HG03521 (cell line): ENCODE measurements at regions not wholly inside any gene's neighbourhood (a gene's known extent, or its start where the extent isn't known, plus 50 kb on each side); places are given as distances from the start of the nearest gene placed in this dataset.
A peak's percentile ranks its signal among the peaks of the same experiment; 100 is the strongest.

Source experiments
- ATAC-seq: cut with Tn5 transposase; IDR thresholded peaks from one replicate; pipeline ENCODE4 v1.9.1; 2021; ENCODE audit warnings: mild to moderate bottlenecking, moderate library complexity; ENCODE audit not compliant: unreplicated experiment

- no peak for ATAC-seq
Observed at GRCh38 chr11:105553025-105553424, 56.8 kb upstream of the GRIA4 start.

GRCh38 chr11:105548359-105548758 lies 61.5 kb upstream of the GRIA4 start:
- ATAC-seq: no peak

DNA sequence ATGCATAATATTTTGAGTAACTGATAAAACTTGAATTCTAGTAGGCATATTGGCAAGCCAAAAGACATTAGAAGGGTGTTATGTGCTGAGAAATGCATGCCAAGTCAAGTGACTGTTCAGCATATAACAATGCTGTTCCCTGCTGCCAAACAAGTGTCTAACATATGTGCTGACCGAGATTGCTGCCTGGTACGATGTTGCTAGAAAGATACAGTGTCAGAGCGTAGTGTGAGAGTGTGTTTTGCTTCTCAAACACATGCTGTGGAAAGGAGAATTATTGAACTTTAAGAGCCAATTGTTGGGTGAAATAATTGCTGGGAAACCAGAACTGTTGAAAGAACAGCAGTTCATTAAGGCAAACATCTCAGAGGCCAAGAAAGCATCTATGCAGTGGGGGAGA lies 71.3 kb upstream of the GRIA4 start:
- no peak for ATAC-seq

- ATAC-seq: no peak
Observed at GRCh38 chr11:105537531-105537930, 72.3 kb upstream of the GRIA4 start.

- no peak for ATAC-seq
Observed at GRCh38 chr11:105524286-105524685, 85.6 kb upstream of the GRIA4 start.

DNA sequence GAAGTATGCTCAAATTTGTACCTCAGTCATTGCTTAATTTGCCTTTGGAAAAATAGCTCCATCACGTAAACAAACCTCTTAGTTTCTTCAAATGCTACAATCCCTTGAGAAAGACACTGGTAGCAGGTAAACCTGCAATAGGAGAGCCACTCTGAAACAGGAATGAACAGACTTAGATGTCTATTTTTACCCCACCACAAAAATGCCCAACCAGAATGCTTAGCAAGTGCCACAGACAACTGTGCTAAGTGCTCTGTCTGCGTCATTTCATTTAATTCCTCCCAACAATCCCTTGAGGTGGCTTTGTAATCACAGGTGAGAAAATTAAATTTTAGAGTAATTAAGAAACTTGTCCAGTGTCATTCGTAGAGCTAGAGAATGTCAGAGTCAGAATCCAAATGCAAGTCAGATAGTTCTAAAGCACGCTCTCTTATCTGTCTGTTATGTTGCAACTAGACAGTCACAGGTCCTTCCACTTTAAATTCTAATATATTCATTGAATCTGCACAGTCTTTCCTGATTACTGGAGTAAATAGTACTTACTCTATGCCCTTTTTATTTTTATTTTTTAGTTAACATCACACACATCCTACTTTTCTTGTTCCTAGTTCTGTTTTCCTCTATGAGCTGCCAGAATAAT lies 89.0 kb upstream of the GRIA4 start:
- no peak for ATAC-seq

DNA sequence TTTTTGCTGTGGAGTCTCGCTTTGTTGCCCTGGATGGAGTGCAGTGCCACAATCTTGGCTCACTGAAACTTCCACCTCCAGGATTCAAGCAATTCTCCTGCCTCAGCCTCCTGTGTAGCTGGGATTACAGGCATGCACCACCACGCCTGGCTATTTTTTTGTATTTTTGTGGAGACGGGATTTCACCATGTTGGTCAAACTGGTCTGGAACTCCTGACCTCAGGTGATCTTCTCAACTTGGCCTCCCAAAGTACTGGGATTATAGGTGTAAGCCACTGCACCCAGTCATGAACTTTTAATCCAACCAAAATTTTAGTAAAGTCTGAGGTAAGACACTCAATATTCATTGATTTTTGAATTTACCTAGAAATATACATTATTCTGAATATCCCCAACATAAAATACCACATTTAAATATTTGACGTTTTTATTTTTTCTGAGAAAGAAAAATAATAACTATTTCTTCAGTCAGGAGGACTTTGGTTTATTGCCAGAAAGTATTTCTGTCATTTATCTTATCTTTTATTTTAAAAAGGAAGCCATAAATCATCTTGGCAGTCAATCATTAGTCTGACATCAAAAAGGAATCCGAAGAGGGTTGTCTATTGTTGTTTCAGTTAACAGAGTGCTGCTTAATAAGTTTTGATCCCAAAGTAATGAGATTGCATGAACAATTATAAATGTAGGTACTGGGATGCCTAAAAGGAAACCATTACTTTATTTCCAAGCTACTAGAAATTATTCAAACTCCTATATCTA lies 102.2 kb upstream of the GRIA4 start:
- no peak for ATAC-seq

DNA sequence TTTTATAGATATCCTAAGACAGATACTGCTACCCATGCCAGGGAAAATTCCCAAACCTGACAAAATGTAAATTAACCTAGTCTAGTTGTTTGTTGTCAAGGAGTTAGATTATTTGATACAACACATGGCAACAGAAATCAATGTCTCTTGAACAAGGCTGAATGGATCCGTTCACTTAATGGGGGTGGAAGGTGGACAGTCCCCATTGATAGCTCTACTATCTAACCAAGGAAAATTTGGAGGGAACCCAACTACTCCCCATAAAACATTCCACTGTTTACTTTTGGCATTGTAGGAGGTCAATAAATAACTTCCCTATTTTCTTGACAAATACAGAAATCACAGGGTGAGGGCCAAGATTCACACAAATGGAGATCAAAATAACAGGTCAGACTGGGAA lies 117.9 kb upstream of the GRIA4 start:
- no peak for ATAC-seq

DNA sequence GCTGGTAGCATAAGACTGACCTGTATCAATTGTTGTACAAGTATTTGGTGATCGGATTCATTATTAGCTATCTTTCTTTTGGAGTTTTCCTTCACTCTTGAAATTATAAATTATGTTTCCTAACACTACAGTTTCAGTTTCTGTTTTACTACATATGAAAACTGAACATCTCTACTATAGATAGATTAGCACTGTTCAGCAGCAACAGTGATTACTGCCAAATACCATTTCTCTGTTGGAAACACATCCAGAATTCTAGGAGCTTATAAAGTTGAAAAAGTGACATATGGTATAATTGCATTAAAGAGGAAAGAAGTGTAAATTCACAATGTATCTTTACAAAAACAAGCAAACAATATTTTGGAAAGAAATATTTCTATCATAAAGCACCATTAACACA lies 118.5 kb upstream of the GRIA4 start:
- ATAC-seq: no peak

DNA sequence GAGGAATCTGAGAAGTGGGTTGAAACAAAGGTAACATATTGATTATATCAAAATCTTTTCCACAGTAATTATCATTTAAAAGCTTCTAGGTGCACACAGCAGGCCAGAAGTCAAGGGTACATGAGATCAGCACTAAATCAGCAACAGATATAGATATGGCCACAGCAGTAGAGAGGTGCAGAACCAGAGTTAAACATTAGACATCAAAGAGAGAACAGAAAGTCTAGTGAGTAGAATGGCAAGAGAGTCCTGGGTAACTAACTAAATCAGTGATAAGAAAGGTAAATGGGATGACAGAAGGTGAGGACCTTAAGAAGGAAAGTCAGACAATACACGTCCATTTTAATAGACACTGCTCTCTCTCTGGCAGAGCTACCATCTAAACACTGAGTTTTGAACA lies 119.5 kb upstream of the GRIA4 start:
- ATAC-seq: no peak

DNA sequence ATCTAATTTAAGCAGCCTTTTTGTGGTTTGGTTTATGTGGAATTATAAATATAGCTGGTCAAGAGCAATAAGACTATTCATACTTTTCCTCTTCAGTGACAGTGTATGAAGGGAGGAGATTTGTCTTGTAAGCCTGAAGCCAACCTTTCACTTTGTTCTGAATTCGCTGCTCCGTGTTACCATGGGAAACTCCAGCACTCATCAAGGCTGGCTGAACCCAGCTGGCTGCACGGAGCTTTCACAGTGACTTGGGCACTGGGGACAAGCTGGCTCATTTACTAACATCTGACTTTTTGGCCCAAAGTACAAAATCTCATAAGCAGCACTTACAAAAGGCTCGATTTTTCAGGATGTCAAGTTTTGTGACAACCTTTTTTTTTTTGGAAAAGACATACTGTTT lies 120.4 kb upstream of the GRIA4 start:
- ATAC-seq: no peak

DNA sequence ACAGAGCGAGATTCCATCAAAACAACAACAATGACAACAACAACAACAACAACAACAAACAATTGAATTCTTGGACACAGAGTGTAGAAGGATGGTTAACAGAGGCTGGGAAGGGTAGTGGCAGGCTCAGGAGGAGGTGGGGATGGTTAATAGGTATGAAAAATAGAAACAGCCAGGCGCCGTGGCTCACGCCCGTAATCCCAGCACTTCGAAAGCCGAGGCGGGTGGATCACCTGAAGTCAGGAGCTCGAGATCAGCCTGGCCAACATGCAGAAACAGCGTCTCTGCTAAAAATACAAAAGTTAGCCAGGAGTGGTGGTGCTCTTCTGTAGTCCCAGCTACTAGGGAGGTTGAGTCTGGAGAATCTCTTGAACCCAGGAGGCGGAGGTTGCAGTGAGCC lies 122.9 kb upstream of the GRIA4 start:
- ATAC-seq: no peak

DNA sequence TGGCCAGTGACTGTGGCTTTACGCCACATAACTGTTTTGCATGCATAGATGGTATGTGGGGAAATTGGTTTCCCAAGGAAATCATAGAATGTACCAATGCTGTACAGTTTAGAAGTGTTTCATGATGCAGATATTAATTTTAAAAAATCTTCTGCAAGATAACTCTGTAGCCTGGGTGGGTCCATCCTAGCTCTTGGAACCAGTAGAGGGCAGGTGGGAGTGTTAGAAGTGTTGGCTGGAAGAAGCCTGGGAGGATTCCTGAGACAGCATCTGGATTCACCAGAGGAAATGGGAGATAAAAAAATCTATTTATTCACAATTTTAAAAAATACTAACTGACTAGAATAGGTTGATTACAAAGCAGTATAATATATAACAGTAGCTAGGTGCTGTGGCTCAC lies 139.9 kb upstream of the GRIA4 start:
- ATAC-seq: no peak

DNA sequence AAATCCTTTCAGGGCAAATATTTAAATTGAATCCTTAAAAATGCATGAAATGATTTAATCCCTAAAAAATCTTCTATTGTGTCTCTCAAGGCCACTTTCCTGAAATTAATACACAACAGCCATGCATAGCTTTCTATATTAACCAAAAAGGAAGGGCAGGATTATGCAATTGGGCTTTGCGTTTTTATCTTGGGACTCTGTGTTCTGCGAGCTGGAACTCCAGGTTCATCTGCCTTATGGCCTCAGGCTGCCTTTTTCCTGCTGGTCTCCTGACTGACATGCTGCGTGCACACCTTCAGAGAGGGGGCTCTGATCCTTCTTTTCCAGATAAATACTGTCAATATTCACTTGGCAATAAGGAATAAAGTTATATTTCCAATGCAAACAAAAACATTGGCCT lies 141.7 kb upstream of the GRIA4 start:
- no peak for ATAC-seq

DNA sequence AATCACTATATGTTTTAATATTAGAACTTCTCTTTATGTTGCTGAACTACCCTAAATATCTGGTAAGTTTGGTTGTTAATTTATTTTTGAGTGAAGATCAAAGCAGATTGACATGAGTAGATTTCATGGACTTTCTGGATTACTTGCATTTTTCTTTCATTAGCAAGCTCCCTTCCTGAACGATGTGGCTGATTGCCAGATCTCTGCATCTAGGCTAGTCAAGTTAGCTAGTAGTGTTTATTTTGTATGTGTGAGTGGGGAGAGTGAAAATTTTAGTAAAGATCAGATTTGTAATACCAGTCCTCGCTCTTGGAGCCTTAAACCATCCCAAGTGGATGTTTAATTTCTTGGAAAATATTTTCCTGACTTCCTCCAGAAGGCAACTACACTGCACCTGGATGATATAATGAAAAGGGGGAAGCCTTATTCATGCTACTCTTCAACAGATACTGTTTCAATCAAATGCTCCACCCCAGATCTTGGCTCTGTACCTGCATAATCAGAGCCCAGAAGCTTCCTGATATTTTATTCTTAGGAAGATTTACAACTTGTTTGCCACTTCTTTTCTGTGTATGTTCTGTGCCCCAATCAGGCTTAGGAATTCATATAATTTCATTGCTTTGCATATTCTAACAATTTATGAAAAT lies 143.2 kb upstream of the GRIA4 start:
- no peak for ATAC-seq

GRCh38 chr11:105458071-105458470 lies 151.8 kb upstream of the GRIA4 start:
- no peak for ATAC-seq

- ATAC-seq: peak; percentile 69
Observed at GRCh38 chr11:105456950-105457349, 152.9 kb upstream of the GRIA4 start.

- no peak for ATAC-seq
Observed at GRCh38 chr11:105449100-105449734, 160.7 kb upstream of the GRIA4 start.

GRCh38 chr11:105448703-105449079 lies 161.2 kb upstream of the GRIA4 start:
- no peak for ATAC-seq

- no peak for ATAC-seq
Observed at GRCh38 chr11:105447936-105448702, 161.8 kb upstream of the GRIA4 start.

- ATAC-seq: no peak
Observed at GRCh38 chr11:105443623-105444022, 166.2 kb upstream of the GRIA4 start.
